Endometrium (tissue), 2 donors: ENCODE measurements at regions not wholly inside any gene's neighbourhood (a gene's known extent, or its start where the extent isn't known, plus 50 kb on each side); places are given as distances from the start of the nearest gene placed in this dataset.
A peak's percentile ranks its signal among the peaks of the same experiment; 100 is the strongest.
"Not testable (repeated sequence)": the region's sequence is repeated elsewhere in the genome, so short reads cannot be mapped to it uniquely, and the experiment has no call there.

Experiments
- FAIRE-seq: peaks from 2 replicates; lab custom pipeline; 2012; peaks lifted over from hg19 to GRCh38; lab: Jason Lieb, UNC
- donor health status: control.
- donor health status: control.

- no peak for FAIRE-seq
Measured at GRCh38 chr6:85010865-85011264, 246.5 kb upstream of the TBX18 start.

- FAIRE-seq, result no peak
Measured at GRCh38 chr6:85008296-85009009, 244.1 kb upstream of the TBX18 start.

DNA sequence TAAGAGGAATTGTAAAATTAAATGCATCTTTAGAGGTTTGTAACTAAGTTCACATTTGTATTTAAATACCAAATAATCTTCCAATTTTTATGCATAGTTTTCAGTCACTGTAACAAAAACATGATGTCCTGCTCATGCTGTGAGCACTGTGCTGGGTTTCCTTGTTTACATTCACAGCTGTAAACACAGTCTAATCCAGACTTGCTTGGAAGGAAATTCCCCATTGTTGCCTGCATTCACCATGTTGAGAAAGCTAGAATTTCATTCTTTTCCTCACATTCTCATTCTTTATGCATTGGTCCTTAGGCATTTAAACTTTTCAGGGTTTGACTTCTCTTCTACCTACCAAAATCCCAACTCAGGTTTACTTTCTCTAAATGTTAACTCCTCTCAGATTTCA lies 242.0 kb upstream of the TBX18 start:
- no peak for FAIRE-seq

GRCh38 chr6:85005494-85005893 lies 241.1 kb upstream of the TBX18 start:
- no peak for FAIRE-seq

- no peak for FAIRE-seq
Measured at GRCh38 chr6:85004361-85004995, 240.1 kb upstream of the TBX18 start.

DNA sequence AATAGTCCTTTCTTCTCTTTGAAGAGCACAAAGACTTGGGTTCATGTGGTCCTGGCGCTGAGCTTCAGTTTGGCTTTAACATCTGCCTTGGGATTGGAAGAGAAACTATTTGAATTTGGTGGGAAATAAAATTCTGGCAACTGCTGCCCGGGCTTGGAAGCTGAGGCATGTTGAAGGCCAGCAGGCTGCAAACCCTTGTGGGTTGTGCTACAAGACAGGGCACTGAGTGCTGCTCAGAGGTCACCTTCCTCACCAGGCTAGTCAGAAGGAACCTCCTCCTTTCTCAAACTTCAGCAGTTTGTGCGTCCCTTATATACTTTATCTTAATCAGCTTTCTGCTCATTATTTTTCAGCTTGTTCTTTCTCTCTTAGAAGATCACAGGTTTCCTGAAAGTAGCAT lies 238.4 kb upstream of the TBX18 start:
- no peak for FAIRE-seq

DNA sequence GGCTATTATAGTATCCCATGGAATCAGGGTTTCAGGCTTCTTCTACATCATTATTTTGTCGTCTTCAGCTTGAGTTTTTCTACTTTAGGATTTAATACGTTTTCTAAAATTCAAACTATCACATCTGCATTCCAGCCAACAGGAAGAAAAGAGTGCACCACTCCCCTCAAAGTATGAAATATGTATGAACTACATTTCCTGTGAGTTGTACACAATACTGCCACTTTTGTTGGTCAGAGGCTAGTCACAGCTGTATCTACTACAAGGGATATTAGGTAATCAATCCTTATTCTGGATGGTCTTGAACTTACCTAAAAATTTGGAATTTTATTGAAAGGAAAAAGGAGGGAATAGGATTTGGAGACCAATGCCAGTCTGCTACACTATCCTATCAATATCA lies 235.6 kb upstream of the TBX18 start:
- no peak for FAIRE-seq

DNA sequence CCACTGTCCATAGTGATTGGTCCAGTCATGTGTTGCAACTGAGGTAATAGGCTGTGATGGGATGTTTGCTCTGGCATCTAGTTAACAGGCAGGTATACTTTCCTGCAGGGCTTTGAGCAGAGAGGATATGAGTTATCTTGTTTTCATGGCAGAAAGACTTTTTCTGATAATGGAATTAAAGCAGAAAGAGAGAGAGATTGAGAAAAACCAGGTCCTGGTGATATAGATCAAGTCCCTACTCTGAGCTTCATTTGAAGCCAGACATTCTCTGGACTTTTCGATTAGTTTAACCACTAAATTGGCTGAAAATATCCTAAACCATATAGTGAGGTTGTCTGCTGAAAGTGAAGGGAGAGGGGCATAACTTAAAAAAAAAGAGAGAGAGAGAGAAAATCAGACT lies 233.8 kb upstream of the TBX18 start:
- FAIRE-seq, result no peak

DNA sequence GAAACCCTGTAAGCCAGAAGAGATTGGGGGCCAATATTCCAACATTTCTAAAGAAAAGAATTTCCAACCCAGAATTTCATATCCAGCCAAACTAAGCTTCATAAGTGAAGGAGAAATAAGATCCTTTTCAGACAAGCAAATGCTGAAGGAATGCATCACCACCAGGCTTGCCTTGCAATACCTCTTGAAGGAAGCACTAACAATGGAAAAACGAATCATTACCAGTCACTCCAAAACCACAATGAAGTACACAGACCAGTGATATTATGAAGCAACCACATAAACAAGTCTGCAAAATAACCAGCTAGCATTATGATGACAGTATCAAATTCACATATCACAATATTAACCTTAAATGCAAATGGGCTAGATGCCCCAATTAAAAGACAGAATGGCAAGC lies 224.4 kb upstream of the TBX18 start:
- FAIRE-seq, result not testable (repeated sequence)

DNA sequence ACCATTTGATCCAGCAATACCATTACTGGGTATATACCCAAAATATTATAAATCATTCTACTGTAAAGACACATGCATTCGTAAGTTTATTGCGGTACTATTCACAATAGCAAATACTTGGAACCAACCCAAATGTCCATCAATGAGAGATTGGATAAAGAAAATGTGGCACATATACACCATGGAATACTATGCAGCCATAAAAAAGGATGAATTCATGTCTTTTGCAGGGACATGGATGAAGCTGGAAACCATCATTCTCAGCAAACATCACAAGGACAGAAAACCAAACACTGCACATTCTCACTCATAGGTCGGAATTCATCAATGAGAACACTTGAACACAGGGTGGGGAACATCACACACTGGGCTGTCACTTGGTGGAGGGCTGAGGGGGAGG lies 221.1 kb upstream of the TBX18 start:
- not testable (repeated sequence) for FAIRE-seq

DNA sequence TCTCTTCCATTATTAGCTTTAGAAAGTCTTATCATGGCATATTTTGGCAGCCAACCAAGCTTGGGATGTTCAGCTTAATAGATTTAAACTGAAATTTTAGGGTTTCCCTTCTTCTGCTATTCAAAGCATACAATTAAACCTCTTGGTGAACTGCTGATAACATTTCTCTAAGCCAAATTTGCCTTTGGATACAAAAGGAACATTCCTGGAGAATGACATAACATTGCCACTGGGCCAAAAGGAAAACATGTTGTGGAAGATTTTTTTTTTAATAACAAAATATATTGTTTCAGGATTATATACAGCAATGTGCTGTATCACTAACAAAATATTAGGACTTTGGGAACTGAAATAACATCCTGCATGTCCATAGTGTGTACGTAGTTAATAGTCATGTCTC lies 215.1 kb upstream of the TBX18 start:
- FAIRE-seq, result no peak

- no peak for FAIRE-seq
Measured at GRCh38 chr6:84977363-84977705, 212.9 kb upstream of the TBX18 start.

DNA sequence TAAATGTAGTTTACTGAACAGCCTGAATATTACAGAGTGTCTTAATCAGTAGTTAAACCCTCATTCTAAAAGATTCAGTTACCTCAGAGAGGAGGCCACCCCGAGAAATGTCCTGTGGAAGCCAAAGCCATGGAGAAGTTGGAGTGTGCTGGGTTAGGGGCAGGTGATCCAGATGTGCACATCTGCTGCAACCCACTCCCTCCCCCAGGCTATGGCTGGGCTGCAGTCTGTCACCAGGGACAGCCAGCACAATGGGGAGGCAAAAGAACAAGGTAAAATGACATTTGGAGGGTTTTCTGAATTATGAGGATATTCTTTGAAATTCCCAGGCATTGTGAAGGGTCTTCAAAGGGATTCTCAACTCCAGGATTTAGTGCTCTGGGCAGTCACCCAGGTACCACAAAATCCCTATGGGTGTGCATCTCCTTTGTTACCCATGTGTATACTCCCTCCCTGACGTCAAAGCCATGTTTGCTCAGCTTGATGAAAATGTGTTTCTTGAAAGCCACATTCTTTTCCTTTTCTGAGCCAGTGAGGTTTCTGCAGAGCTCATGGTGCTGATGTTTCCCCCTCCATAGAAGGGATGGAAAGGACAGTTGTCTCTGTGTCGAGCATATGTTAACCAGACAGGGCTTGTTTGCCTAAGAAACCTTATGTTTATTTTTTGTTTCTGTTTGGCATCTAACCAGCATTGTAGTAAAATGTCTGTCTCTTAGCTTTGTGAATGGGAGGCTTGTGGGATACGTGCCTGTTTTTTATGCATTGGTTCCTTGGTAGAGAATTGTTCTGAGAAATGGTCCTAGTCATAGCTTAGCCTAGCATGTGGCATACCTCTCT lies 212.3 kb upstream of the TBX18 start:
- peak; percentile 84 for FAIRE-seq

DNA sequence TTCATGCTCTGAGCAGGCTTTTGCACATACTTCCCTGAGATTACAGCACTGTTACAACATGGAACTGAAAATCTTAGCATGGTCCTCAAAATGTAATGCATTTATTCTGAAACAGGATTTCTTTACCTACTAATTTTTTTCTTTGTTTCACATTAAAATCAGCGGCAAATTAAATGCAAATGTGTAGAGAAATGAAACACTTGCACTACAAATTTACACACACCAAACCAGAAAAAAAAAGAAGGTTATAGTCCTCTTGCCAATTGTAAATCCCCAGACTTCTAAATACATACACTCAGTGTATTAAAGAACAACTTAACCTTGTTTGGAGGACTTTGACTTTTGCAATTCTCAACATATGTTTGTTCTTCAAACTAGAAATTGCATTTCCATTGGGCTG lies 210.9 kb upstream of the TBX18 start:
- FAIRE-seq, result no peak

DNA sequence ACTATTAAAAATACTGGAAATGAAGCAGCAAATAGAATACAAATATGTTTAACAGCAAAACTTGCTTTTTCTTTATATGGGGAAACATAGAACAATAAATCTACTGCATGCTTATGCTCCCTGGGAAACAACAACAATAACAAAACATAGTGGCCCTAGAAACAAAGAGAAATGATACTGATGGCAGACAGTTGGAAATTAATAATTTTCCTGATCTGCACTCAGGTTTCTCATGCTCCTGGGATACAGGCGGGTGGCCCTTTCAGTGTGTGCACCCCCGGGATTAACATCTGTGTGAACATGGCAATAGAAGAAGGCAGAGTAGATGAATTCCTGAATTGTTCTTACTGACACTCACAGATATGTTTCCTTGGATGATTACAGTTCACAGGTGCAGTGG lies 209.2 kb upstream of the TBX18 start:
- FAIRE-seq, result no peak

DNA sequence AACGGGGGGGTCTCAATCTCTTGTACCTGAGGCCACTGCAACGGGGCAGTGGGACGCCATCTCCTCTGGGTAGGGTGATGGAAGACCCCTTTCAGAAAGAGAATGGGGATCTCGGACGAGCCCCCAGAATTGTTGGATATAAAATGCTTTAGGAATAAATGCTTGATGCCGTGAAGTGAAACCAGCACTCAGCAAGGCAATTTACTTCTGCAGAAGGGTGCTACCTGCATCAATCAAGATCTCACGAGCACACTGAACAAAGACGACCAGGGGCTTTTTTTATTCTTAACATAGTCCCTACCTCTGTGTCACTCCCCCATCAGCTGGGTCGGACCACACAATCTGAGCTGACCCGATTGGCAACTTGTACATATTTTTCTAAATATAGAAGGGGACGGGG lies 203.6 kb upstream of the TBX18 start:
- FAIRE-seq, result no peak

- FAIRE-seq, result no peak
Measured at GRCh38 chr6:84967389-84967788, 203.0 kb upstream of the TBX18 start.

DNA sequence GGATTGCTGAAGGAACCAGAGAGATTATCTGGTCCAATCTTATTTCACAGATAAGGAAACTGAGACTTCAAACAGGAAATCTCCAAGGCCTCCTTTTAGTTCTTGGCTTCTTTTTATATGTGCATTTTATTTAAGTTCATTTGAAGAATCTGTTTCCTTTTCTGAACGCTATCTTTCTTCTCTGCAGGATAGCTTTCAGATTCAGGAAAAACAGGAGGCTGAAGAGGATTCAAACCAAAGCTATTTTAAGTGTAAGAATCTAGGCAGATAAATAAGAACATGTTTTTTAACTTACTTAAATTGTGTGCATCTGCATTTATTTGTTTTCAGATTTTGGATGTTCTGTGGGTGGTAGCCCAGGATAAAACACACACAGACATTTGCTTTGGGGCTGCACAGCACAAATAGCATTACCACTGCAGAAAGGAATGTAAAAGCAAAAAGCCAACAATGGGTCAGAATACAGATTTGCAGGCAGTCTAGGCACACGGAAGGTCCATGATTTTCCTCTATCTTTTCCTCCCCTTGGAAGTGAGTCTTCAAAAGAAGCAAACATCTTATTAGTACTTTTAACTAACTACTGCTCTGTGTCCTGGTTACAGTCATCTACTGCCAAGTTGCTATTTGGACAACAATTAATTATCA lies 188.8 kb upstream of the TBX18 start:
- peak; percentile 71 for FAIRE-seq

GRCh38 chr6:84944926-84945325 lies 180.5 kb upstream of the TBX18 start:
- FAIRE-seq, result not testable (repeated sequence)

DNA sequence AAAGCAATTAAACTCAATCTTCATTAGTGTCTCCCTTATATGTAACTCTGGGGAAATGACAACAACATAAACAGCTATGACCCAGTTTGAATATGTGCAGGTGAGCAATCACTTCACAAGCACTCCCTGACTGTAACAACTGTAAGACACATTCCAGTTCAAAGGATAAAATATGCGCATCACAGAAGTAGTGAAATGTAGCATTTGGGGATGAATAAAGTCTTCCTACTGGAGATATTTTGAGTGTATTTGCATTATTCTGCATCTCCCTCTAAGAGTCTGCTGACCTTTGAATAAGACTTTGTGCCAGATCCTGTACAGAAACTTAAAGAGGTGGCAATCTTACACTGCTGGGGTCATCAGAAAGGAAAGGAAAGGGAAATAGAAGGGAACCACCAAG lies 179.5 kb upstream of the TBX18 start:
- no peak for FAIRE-seq

- FAIRE-seq, result not testable (repeated sequence)
Measured at GRCh38 chr6:84941609-84942008, 177.2 kb upstream of the TBX18 start.

DNA sequence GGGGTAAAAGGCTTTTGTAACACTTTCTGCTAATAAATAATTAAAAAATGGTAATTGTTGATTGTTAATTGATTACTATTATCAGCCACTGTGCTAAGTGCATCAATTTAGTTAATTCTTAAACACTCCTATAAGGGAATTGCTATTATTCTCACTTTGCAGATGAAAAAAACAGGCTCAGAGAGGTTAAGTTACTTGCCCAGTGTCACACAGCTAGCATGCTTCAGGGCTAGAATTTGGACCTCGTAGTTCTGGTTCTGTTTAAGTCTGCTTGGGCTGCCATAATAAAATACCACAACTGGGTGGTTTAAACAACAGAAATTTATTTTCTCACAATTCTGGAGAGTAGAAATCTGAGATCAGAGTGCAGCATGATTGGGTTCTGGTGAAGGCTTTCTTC lies 164.8 kb upstream of the TBX18 start:
- FAIRE-seq, result no peak

- FAIRE-seq, result no peak
Measured at GRCh38 chr6:84927551-84927950, 163.2 kb upstream of the TBX18 start.
